H1 (cell line): ENCODE measurements at regions not wholly inside any gene's neighbourhood (a gene's known extent, or its start where the extent isn't known, plus 50 kb on each side); places are given as distances from the start of the nearest gene placed in this dataset.

Experiments used
- CTCF ChIA-PET: fragments of 300-600 bp; sonication (Branson Sonifier 250); formaldehyde crosslinking; loops from one replicate; lab custom pipeline; 2021; ENCODE audit not compliant: partially characterized antibody; lab: Charles Lee
- POLR2A ChIA-PET: fragments of 300-600 bp; sonication (Branson Sonifier 250); formaldehyde crosslinking; loops from one replicate; lab custom pipeline; 2021; ENCODE audit warnings: inconsistent platforms; ENCODE audit not compliant: partially characterized antibody; lab: Charles Lee
- DNase-seq, 2 experiments: peaks; one replicate each; pipeline versions ENCODE4 v3.0.0 to v3.0.0-alpha.2; 2010 to 2022; ENCODE audit warnings: low spot score in 2 of 2, low read depth in 1 of 2, mixed read lengths in 1 of 2
- FAIRE-seq: peaks from 2 replicates; lab custom pipeline; 2011; peaks lifted over from hg19 to GRCh38; lab: Jason Lieb, UNC
- H2AFZ ChIP-seq: 2 replicates; pipeline ENCODE4 v1.8.1; 2012; ENCODE audit warnings: low read length, inconsistent platforms
- H2AK5ac ChIP-seq: 2 replicates; pipeline ENCODE4 v1.6.1; 2013; ENCODE audit warnings: low read depth, low read length
- H2BK120ac ChIP-seq: replicated peaks from 2 replicates; pipeline ENCODE3; 2013; ENCODE audit warnings: low read depth, low read length, inconsistent platforms
- H2BK12ac ChIP-seq: 2 replicates; pipeline ENCODE4 v1.6.1; 2013; ENCODE audit warnings: low read depth, low read length
- H2BK15ac ChIP-seq: 2 replicates; pipeline ENCODE4 v1.6.1; 2013; ENCODE audit warnings: low read length
- H2BK20ac ChIP-seq: 2 replicates; pipeline ENCODE4 v1.6.1; 2013; ENCODE audit warnings: low read length
- H2BK5ac ChIP-seq: 2 replicates; pipeline ENCODE4 v1.6.1; 2013; ENCODE audit warnings: low read depth, low read length
- H3K14ac ChIP-seq: 2 replicates; pipeline ENCODE4 v1.6.1; 2013; ENCODE audit warnings: inconsistent platforms; ENCODE audit not compliant: insufficient read length
- H3K18ac ChIP-seq: 2 replicates; pipeline ENCODE4 v1.6.1; 2013; ENCODE audit warnings: low read length; ENCODE audit errors: extremely low read depth
- H3K23ac ChIP-seq: 2 replicates; pipeline ENCODE4 v1.6.1; 2013; ENCODE audit warnings: inconsistent platforms; ENCODE audit not compliant: insufficient read length
- H3K23me2 ChIP-seq: 2 replicates; pipeline ENCODE4 v1.6.1; 2013; ENCODE audit warnings: low read depth, low read length
- H3K27ac ChIP-seq: 2 replicates; pipeline ENCODE4 v1.6.1; 2011; ENCODE audit warnings: low read depth, low read length, inconsistent platforms
- H3K27me3 ChIP-seq, 4 experiments: replicated peaks in 1 of 4; 1 replicate in 1 of 4; 2 replicates in 3 of 4; pipeline versions ENCODE4 v1.6.1 to v1.8.1; 2011 to 2013; ENCODE audit warnings: low read length in 3 of 4, mild to moderate bottlenecking in 3 of 4, inconsistent platforms in 2 of 4, mixed read lengths in 2 of 4, moderate library complexity in 1 of 4; ENCODE audit not compliant: control insufficient read depth in 3 of 4, insufficient read depth in 3 of 4; ENCODE audit errors: extremely low read depth in 1 of 4
- H3K36me3 ChIP-seq, 4 experiments: 2 replicates each; pipeline versions ENCODE4 v1.6.1 to v1.8.1; 2011 to 2013; ENCODE audit warnings: mild to moderate bottlenecking in 4 of 4, low read length in 3 of 4, moderate library complexity in 2 of 4, control low read depth in 1 of 4, inconsistent platforms in 1 of 4; ENCODE audit not compliant: insufficient read depth in 4 of 4, control insufficient read depth in 2 of 4
- H3K4ac ChIP-seq: replicated peaks from 2 replicates; pipeline ENCODE3; 2013; ENCODE audit warnings: low read length, low read depth, mixed read lengths, inconsistent platforms; ENCODE audit not compliant: insufficient read length
- H3K4me1 ChIP-seq, 4 experiments: replicated peaks in 1 of 4; 1 replicate in 1 of 4; 2 replicates in 3 of 4; pipeline versions ENCODE4 v1.6.1 to v1.8.1; 2011 to 2013; ENCODE audit warnings: low read length in 3 of 4, inconsistent platforms in 2 of 4, mixed read lengths in 1 of 4; ENCODE audit not compliant: insufficient read depth in 4 of 4, control insufficient read depth in 3 of 4
- H3K4me2 ChIP-seq, 2 experiments: 2 replicates each; pipeline versions ENCODE4 v1.6.1 to v1.8.1; 2011 to 2013; ENCODE audit warnings: low read depth in 2 of 2, low read length in 2 of 2, control low read depth in 1 of 2, inconsistent platforms in 1 of 2, mild to moderate bottlenecking in 1 of 2; ENCODE audit not compliant: insufficient read depth in 1 of 2
- H3K4me3 ChIP-seq, 4 experiments: fragments of 200-600, 300-600 bp in 1 of 4; sonication (generic), shearing (Covaris generic), sonication (Bioruptor Twin) in 1 of 4; 2 replicates each; pipeline versions ENCODE4 v1.5.1 to v1.8.1; 2011 to 2016; ENCODE audit warnings: low read length in 4 of 4, low read depth in 3 of 4, control low read depth in 2 of 4, inconsistent platforms in 2 of 4, mild to moderate bottlenecking in 2 of 4, mixed read lengths in 1 of 4, moderate library complexity in 1 of 4; ENCODE audit not compliant: insufficient read depth in 2 of 4; ENCODE audit errors: extremely low read depth in 1 of 4
- H3K56ac ChIP-seq: replicated peaks from 2 replicates; pipeline ENCODE3; 2013; ENCODE audit warnings: low read depth, mild to moderate bottlenecking, mixed read lengths, low read length, inconsistent platforms; ENCODE audit not compliant: insufficient read length
- H3K79me1 ChIP-seq: 2 replicates; pipeline ENCODE4 v1.6.1; 2013; ENCODE audit warnings: low read depth, low read length, control low read depth
- H3K79me2 ChIP-seq, 2 experiments: 2 replicates each; pipeline versions ENCODE4 v1.6.1 to v1.8.1; 2012 to 2013; ENCODE audit warnings: low read length in 2 of 2, mild to moderate bottlenecking in 2 of 2, inconsistent platforms in 1 of 2; ENCODE audit not compliant: insufficient read depth in 2 of 2, control insufficient read depth in 1 of 2
- H3K9ac ChIP-seq, 4 experiments: replicated peaks in 1 of 4; 1 replicate in 1 of 4; 2 replicates in 3 of 4; pipeline versions ENCODE4 v1.6.1 to v1.8.1; 2011 to 2013; ENCODE audit warnings: low read depth in 3 of 4, low read length in 3 of 4, control low read depth in 2 of 4, mild to moderate bottlenecking in 2 of 4, moderate library complexity in 2 of 4, inconsistent platforms in 1 of 4; ENCODE audit errors: extremely low read depth in 1 of 4
- H3K9me3 ChIP-seq, 2 experiments: 2 replicates each; pipeline versions ENCODE4 v1.6.1 to v1.8.1; 2012 to 2013; ENCODE audit warnings: mild to moderate bottlenecking in 2 of 2, moderate library complexity in 2 of 2, control low read depth in 1 of 2, inconsistent platforms in 1 of 2, low read depth in 1 of 2, low read length in 1 of 2, mixed read lengths in 1 of 2; ENCODE audit not compliant: insufficient read depth in 2 of 2
- H4K20me1 ChIP-seq, 2 experiments: replicated peaks in 1 of 2; 2 replicates each; pipeline versions ENCODE3 to v1.8.1; 2011 to 2013; ENCODE audit warnings: inconsistent platforms in 2 of 2, low read length in 2 of 2, mild to moderate bottlenecking in 1 of 2; ENCODE audit not compliant: insufficient read depth in 2 of 2, control insufficient read depth in 1 of 2
- H4K5ac ChIP-seq: 2 replicates; pipeline ENCODE4 v1.6.1; 2013; ENCODE audit warnings: low read length, low read depth, mixed read lengths, inconsistent platforms; ENCODE audit not compliant: insufficient read length
- H4K8ac ChIP-seq: 2 replicates; pipeline ENCODE4 v1.8.0; 2013; ENCODE audit warnings: mild to moderate bottlenecking, moderate library complexity, low read length, inconsistent platforms; ENCODE audit not compliant: insufficient read depth; ENCODE audit errors: extremely low read depth
- H4K91ac ChIP-seq: replicated peaks from 2 replicates; pipeline ENCODE3; 2013; ENCODE audit warnings: low read length, mixed read lengths, inconsistent platforms; ENCODE audit not compliant: insufficient read length
- ASH2L ChIP-seq: fragments of 200-600, 300-600 bp; sonication (generic); IDR thresholded peaks from one replicate; pipeline ENCODE4 v1.7.1; 2017; ENCODE audit warnings: low read length
- BACH1 ChIP-seq: IDR thresholded peaks from 2 replicates; pipeline ENCODE4 v1.6.1; 2012; ENCODE audit warnings: low read length, improper control_type of control experiment
- CBX5 ChIP-seq: fragments of 300-800, 300-1000 bp; sonication (generic); IDR thresholded peaks from 2 replicates; pipeline ENCODE4 v1.7.1; 2016; ENCODE audit warnings: antibody characterized with exemption, low read length, low read depth
- CHD2 ChIP-seq: IDR thresholded peaks from 2 replicates; pipeline ENCODE4 v1.6.1; 2012; ENCODE audit warnings: low read length, improper control_type of control experiment
- JUND ChIP-seq: IDR thresholded peaks from 2 replicates; pipeline ENCODE4 v1.6.1; 2011; ENCODE audit warnings: mild to moderate bottlenecking, improper control_type of control experiment, low read length
- MAFK ChIP-seq: IDR thresholded peaks from 2 replicates; pipeline ENCODE4 v1.6.1; 2012; ENCODE audit warnings: low read depth, mild to moderate bottlenecking, improper control_type of control experiment, low read length
- NRF1 ChIP-seq: IDR thresholded peaks from 2 replicates; pipeline ENCODE4 v1.6.1; 2011; ENCODE audit warnings: mild to moderate bottlenecking, low read depth, low read length, improper control_type of control experiment
- PHF8 ChIP-seq: fragments of 200-600 bp; sonication (generic); conservative IDR thresholded peaks from 2 replicates; pipeline ENCODE4 v1.7.1; 2012; ENCODE audit warnings: low read depth, mild to moderate bottlenecking, inconsistent platforms, low read length, moderate library complexity
- RFX5 ChIP-seq: IDR thresholded peaks from 2 replicates; pipeline ENCODE4 v1.6.1; 2011; ENCODE audit warnings: low read depth, low read length, improper control_type of control experiment, borderline replicate concordance
- RXRA ChIP-seq: IDR thresholded peaks from 2 replicates; pipeline ENCODE4 v1.6.1; 2011; ENCODE audit warnings: low read depth, mild to moderate bottlenecking, low read length, moderate library complexity; ENCODE audit not compliant: insufficient read depth
- SP2 ChIP-seq: IDR thresholded peaks from 2 replicates; pipeline ENCODE4 v1.6.1; 2012; ENCODE audit warnings: mild to moderate bottlenecking, low read length, inconsistent platforms
- TAF7 ChIP-seq: optimal IDR thresholded peaks from 2 replicates; pipeline ENCODE3; 2011; ENCODE audit warnings: low read depth, mild to moderate bottlenecking, inconsistent platforms, low read length, moderate library complexity, borderline replicate concordance
- ZNF274 ChIP-seq: IDR thresholded peaks from 2 replicates; pipeline ENCODE4 v1.7.0; 2012; ENCODE audit warnings: low read length, borderline replicate concordance; ENCODE audit errors: extremely low read depth
- WGBS, 2 experiments: shearing (Covaris generic) in 1 of 2; methylation state at CpG; one replicate each; pipeline versions ENCODE4 v1.1.6 to v1.1.7; 2013 to 2015; ENCODE audit warnings: low lambda C conversion rate in 2 of 2, mixed read lengths in 2 of 2, inconsistent platforms in 1 of 2, low coverage in 1 of 2, missing lambda C conversion rate in 1 of 2; ENCODE audit not compliant: insufficient replicate concordance in 2 of 2, insufficient coverage in 1 of 2, insufficient read length in 1 of 2; ENCODE audit errors: extremely low coverage in 1 of 2, missing lambda C conversion rate in 1 of 2; 5-methylcytosine and 5-hydroxymethylcytosine counted together
- TF ChIP-seq, protein P1 (sequence below): IDR thresholded peaks from 2 replicates; pipeline ENCODE4 v1.6.1; 2012; ENCODE audit warnings: inconsistent platforms
- TF ChIP-seq, protein P2 (sequence below): IDR thresholded peaks from 2 replicates; pipeline ENCODE4 v1.6.1; 2011; ENCODE audit warnings: low read depth, mild to moderate bottlenecking, low read length; ENCODE audit not compliant: insufficient read depth

DNA sequence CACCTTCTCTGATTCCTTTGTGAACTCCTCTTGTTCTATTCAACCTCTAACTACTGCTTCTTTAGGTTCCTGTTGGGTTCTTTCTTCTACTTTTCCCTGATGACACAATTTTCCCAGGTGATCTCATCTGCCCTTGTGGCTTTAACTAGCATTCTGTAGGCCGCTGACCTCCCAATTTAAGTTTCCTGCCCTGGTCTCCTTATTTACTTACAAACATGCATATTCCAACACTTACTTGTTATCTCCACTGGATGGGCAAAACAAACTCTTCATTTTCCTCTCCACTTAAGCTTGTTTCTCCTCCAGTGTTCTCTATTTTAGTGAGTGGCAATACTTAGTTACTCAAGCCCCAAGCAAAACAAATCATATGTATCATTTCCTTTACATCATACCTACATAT lies 734.5 kb downstream of the METTL15 start:
- FAIRE-seq, result no peak
- no peak overlapping the region for H3K4me2 ChIP-seq
- H3K9ac ChIP-seq, result no peak overlapping the region
- no peaks in the 10 kb centered on the region for H3K36me3 ChIP-seq
- H2AK5ac ChIP-seq, result no peak overlapping the region
- no peak overlapping the region for H2BK120ac ChIP-seq
- H3K23me2 ChIP-seq, result no peaks in the 10 kb centered on the region
- H3K27me3 ChIP-seq, result no peaks in the 10 kb centered on the region
- no peaks in the 10 kb centered on the region for H3K79me2 ChIP-seq
- H3K4me3 ChIP-seq, result no peak overlapping the region
- H2BK20ac ChIP-seq, result no peak overlapping the region
- no peaks in the 10 kb centered on the region for H3K79me1 ChIP-seq
- H4K20me1 ChIP-seq, result no peaks in the 10 kb centered on the region
- H4K8ac ChIP-seq, result no peak overlapping the region
- no peak overlapping the region for H3K14ac ChIP-seq
- no peak overlapping the region for H3K18ac ChIP-seq
- no peak overlapping the region for H3K4ac ChIP-seq
- DNase-seq, result no peak
- H2BK5ac ChIP-seq, result no peak overlapping the region
- no peak overlapping the region for H4K5ac ChIP-seq
- POLR2A ChIA-PET, result no interaction called here
- CTCF ChIA-PET, result interaction anchor here (0.8 kb wide), 1 partner anchor 18 kb away, joined by 3 read pairs; no protein-coding TSS in a partner anchor
- no peak overlapping the region for H2AFZ ChIP-seq
- H3K27ac ChIP-seq, result no peak overlapping the region
- H3K56ac ChIP-seq, result no peak overlapping the region
- H2BK12ac ChIP-seq, result no peak overlapping the region
- H3K9me3 ChIP-seq, result peaks cover 0 to 3% of the 10 kb centered on the region in 2 experiments; a peak in 1 of 4 replicates
- WGBS, 2 experiments, result 100% methylated on average over 1 of the region's 1 CpG; no CpG with 5 or more reads in 1 of the 2 experiments
- 0 out of 7 replicates have a peak, but pooled peaks cover 0 to 3% (median 0%) of the 10 kb centered on the region in 4 experiments for H3K4me1 ChIP-seq
- H3K23ac ChIP-seq, result no peak overlapping the region
- H2BK15ac ChIP-seq, result no peak overlapping the region
- no peak overlapping the region for H4K91ac ChIP-seq
- TF ChIP-seq NRF1 (no peak), ASH2L (no peak), PHF8 (no peak), TAF7 (no peak), ZNF274 (no peak), RFX5 (no peak), SP2 (no peak), RXRA (no peak), JUND (no peak), BACH1 (no peak), CHD2 (no peak), CBX5 (no peak), MAFK (no peak)
- TF ChIP-seq, protein P1, sequence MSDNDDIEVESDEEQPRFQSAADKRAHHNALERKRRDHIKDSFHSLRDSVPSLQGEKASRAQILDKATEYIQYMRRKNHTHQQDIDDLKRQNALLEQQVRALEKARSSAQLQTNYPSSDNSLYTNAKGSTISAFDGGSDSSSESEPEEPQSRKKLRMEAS, result no peak
- TF ChIP-seq, protein P2, sequence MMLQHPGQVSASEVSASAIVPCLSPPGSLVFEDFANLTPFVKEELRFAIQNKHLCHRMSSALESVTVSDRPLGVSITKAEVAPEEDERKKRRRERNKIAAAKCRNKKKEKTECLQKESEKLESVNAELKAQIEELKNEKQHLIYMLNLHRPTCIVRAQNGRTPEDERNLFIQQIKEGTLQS, result no peak
